Keratinocyte (primary cell): ENCODE measurements at regions not wholly inside any gene's neighbourhood (a gene's known extent, or its start where the extent isn't known, plus 50 kb on each side); places are given as distances from the start of the nearest gene placed in this dataset.

Experiments
- DNase-seq: peaks from one replicate; pipeline ENCODE4 v3.0.0-alpha.2; 2011; ENCODE audit warnings: low read depth, missing footprints, low spot score
- FAIRE-seq: peaks from 2 replicates; lab custom pipeline; 2011; peaks lifted over from hg19 to GRCh38; lab: Jason Lieb, UNC
- H2AFZ ChIP-seq: 2 replicates; pipeline ENCODE4 v1.6.0; 2012; ENCODE audit warnings: low read length, control low read depth, inconsistent platforms; ENCODE audit not compliant: control insufficient read depth
- H3K27ac ChIP-seq: 2 replicates; pipeline ENCODE4 v1.5.1; 2011; ENCODE audit warnings: low read length; ENCODE audit not compliant: control insufficient read depth, insufficient read depth
- H3K27me3 ChIP-seq: 3 replicates; pipeline ENCODE4 v1.6.0; 2011; ENCODE audit warnings: low read length; ENCODE audit not compliant: control insufficient read depth, insufficient read depth; ENCODE audit errors: extremely low read depth
- H3K36me3 ChIP-seq, 2 experiments: 2 replicates in 1 of 2; 3 replicates in 1 of 2; pipeline ENCODE4 v1.5.1; 2011; ENCODE audit warnings: low read length in 2 of 2, mild to moderate bottlenecking in 1 of 2; ENCODE audit not compliant: control insufficient read depth in 2 of 2, insufficient read depth in 2 of 2; ENCODE audit errors: extremely low read depth in 1 of 2
- H3K4me1 ChIP-seq: 3 replicates; pipeline ENCODE4 v1.5.1; 2011; ENCODE audit warnings: low read length; ENCODE audit not compliant: control insufficient read depth, insufficient read depth; ENCODE audit errors: extremely low read depth
- H3K4me2 ChIP-seq: 3 replicates; pipeline ENCODE4 v1.6.0; 2011; ENCODE audit warnings: low read depth, low read length; ENCODE audit not compliant: control insufficient read depth, insufficient read depth; ENCODE audit errors: extremely low read depth
- H3K4me3 ChIP-seq, 3 experiments: fragments of 200-600 bp in 1 of 3; sonication (generic) in 1 of 3; 2 replicates in 2 of 3; 3 replicates in 1 of 3; pipeline ENCODE4 v1.5.1; 2011 to 2016; ENCODE audit warnings: low read length in 3 of 3, mild to moderate bottlenecking in 3 of 3, control low read depth in 2 of 3, inconsistent platforms in 1 of 3, low read depth in 1 of 3, mixed read lengths in 1 of 3, mixed run types in 1 of 3, moderate library complexity in 1 of 3; ENCODE audit not compliant: control insufficient read depth in 2 of 3, insufficient read depth in 2 of 3; ENCODE audit errors: extremely low read depth in 1 of 3
- H3K79me2 ChIP-seq: 2 replicates; pipeline ENCODE4 v1.6.0; 2012; ENCODE audit warnings: low read length; ENCODE audit not compliant: control insufficient read depth, insufficient read depth
- H3K9ac ChIP-seq: 3 replicates; pipeline ENCODE4 v1.6.0; 2011; ENCODE audit warnings: low read length; ENCODE audit not compliant: control insufficient read depth, insufficient read depth; ENCODE audit errors: extremely low read depth
- H3K9me1 ChIP-seq: 3 replicates; pipeline ENCODE4 v1.6.0; 2011; ENCODE audit warnings: low read length; ENCODE audit not compliant: control insufficient read depth, insufficient read depth; ENCODE audit errors: extremely low read depth
- H3K9me3 ChIP-seq: 2 replicates; pipeline ENCODE4 v1.5.1; 2012; ENCODE audit warnings: low read depth, low read length; ENCODE audit not compliant: control insufficient read depth
- H4K20me1 ChIP-seq: 3 replicates; pipeline ENCODE4 v1.6.0; 2011; ENCODE audit warnings: low read length; ENCODE audit not compliant: control insufficient read depth, insufficient read depth; ENCODE audit errors: extremely low read depth
- EZH2 ChIP-seq: IDR thresholded peaks from one replicate; pipeline ENCODE4 v1.6.1; 2012; ENCODE audit warnings: inconsistent platforms, mild to moderate bottlenecking, low read length, moderate library complexity
- dilution Hi-C: fragments of 300-500 bp; cut with MboI; formaldehyde crosslinking; loops from one replicate; pipeline ENCODE4 v1.7.0; 2020; ENCODE audit warnings: low sequenced_read_pairs; ENCODE audit not compliant: extremely low pct_ligation_motif_present
- TF ChIP-seq, protein P1 (sequence below), 3 experiments: IDR thresholded peaks in 1 of 3; conservative IDR thresholded peaks in 1 of 3; optimal IDR thresholded peaks in 1 of 3; 2 replicates in 2 of 3; 3 replicates in 1 of 3; pipeline versions ENCODE3 to v1.5.1; 2011; ENCODE audit warnings: low read length in 3 of 3, mild to moderate bottlenecking in 3 of 3, moderate library complexity in 2 of 3, control low read depth in 1 of 3, inconsistent platforms in 1 of 3; ENCODE audit not compliant: insufficient read depth in 2 of 3; ENCODE audit errors: extremely low read depth in 1 of 3

GRCh38 chr3:6097556-6097955 is 763.4 kb upstream of the GRM7 start:
- Histone ChIP-seq H3K9me1 (no peaks in the 10 kb centered on the region), H3K9ac (no peak overlapping the region), H3K27me3 (no peaks in the 10 kb centered on the region), H3K36me3 (no peaks in the 10 kb centered on the region), H3K4me3 (no peak overlapping the region), H2AFZ (no peak overlapping the region), H3K4me2 (no peak overlapping the region), H3K4me1 (no peaks in the 10 kb centered on the region), H3K79me2 (no peaks in the 10 kb centered on the region), H3K27ac (no peak overlapping the region), H3K9me3 (no peaks in the 10 kb centered on the region), H4K20me1 (no peaks in the 10 kb centered on the region)
- TF ChIP-seq EZH2: no peak
- TF ChIP-seq, protein P1, sequence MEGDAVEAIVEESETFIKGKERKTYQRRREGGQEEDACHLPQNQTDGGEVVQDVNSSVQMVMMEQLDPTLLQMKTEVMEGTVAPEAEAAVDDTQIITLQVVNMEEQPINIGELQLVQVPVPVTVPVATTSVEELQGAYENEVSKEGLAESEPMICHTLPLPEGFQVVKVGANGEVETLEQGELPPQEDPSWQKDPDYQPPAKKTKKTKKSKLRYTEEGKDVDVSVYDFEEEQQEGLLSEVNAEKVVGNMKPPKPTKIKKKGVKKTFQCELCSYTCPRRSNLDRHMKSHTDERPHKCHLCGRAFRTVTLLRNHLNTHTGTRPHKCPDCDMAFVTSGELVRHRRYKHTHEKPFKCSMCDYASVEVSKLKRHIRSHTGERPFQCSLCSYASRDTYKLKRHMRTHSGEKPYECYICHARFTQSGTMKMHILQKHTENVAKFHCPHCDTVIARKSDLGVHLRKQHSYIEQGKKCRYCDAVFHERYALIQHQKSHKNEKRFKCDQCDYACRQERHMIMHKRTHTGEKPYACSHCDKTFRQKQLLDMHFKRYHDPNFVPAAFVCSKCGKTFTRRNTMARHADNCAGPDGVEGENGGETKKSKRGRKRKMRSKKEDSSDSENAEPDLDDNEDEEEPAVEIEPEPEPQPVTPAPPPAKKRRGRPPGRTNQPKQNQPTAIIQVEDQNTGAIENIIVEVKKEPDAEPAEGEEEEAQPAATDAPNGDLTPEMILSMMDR (optimal IDR thresholded peaks at IDR 0.05 in 1 of 3, IDR thresholded peaks at IDR 0.05 in 1 of 3, conservative IDR thresholded peaks at IDR 0.05 in 1 of 3; ENCODE audit: extremely low read depth in 1 of 3, insufficient read depth in 2 of 3, low read length in 3 of 3): no peak
- DNase-seq: no peak
- FAIRE-seq: no peak
- dilution Hi-C loops: no loop called here

DNA sequence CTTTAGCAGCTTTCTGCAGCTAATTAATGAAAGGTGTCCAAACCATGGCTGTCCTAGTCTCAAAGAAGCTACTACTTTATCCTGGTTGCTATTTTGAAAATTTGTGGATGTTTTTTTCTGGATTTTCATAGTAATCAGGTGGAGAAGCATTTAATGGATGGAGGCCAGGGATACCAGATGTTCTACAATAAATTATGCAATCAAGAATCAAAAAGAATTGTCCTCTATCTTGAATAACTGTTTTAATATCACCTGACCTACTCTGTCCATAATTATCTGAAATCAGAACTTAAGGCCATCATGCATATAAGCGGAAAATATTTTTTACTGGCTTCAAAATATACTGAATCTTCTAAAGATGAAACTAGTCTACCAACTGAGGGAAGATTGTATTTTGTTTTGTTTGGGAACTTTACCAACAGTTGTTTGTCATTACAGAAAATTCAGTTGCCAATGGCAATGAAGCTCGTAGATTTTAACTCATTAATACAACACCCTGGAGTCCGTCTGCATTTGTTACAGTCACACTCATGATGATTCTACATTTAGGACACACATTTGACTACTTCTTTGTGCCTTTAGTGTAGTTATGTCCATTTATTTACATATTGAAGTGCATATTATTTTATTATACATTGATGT is 762.3 kb upstream of the GRM7 start:
- Histone ChIP-seq H2AFZ (no peak overlapping the region), H3K4me2 (no peak overlapping the region), H3K36me3 (no peaks in the 10 kb centered on the region), H3K9me3 (no peaks in the 10 kb centered on the region), H3K4me1 (no peaks in the 10 kb centered on the region), H3K27ac (no peak overlapping the region), H3K27me3 (no peaks in the 10 kb centered on the region), H3K4me3 (no peak overlapping the region), H3K9ac (no peak overlapping the region), H3K9me1 (no peaks in the 10 kb centered on the region), H4K20me1 (no peaks in the 10 kb centered on the region), H3K79me2 (no peaks in the 10 kb centered on the region)
- TF ChIP-seq EZH2: no peak
- TF ChIP-seq, protein P1 (optimal IDR thresholded peaks at IDR 0.05 in 1 of 3, IDR thresholded peaks at IDR 0.05 in 1 of 3, conservative IDR thresholded peaks at IDR 0.05 in 1 of 3; ENCODE audit: extremely low read depth in 1 of 3, insufficient read depth in 2 of 3, low read length in 3 of 3): no peak
- dilution Hi-C loops: no loop called here
- DNase-seq (no peak), FAIRE-seq (no peak)
